GM21423 (cell line): ENCODE measurements at regions not wholly inside any gene's neighbourhood (a gene's known extent, or its start where the extent isn't known, plus 50 kb on each side); places are given as distances from the start of the nearest gene placed in this dataset.
"Not testable (repeated sequence)": the region's sequence is repeated elsewhere in the genome, so short reads cannot be mapped to it uniquely, and the experiment has no call there.

ENCODE experiments used
- ATAC-seq: cut with Tn5 transposase; IDR thresholded peaks from one replicate; pipeline ENCODE4 v1.9.1; 2021; ENCODE audit warnings: mild to moderate bottlenecking, moderate library complexity; ENCODE audit not compliant: unreplicated experiment

DNA sequence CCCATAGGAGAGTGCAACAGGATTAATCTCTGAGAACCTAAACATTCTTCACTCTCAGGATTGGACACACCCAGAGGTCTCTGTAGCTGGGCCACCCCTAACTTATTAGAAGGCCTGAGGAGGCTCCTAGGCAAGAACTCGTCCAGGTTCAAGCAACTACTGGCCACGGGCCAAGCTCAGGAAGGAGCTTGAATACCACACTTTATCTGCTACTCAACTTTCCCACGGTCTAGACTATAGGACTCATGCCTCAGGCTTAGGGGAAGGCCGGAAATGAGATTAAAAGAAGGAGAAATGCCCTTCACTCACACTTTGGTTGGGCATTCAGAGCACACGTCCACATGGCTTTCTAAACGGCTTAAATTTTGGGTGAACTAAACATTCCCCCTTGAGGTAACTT is 142.8 kb upstream of the PHYHIPL start:
- no peak for ATAC-seq

DNA sequence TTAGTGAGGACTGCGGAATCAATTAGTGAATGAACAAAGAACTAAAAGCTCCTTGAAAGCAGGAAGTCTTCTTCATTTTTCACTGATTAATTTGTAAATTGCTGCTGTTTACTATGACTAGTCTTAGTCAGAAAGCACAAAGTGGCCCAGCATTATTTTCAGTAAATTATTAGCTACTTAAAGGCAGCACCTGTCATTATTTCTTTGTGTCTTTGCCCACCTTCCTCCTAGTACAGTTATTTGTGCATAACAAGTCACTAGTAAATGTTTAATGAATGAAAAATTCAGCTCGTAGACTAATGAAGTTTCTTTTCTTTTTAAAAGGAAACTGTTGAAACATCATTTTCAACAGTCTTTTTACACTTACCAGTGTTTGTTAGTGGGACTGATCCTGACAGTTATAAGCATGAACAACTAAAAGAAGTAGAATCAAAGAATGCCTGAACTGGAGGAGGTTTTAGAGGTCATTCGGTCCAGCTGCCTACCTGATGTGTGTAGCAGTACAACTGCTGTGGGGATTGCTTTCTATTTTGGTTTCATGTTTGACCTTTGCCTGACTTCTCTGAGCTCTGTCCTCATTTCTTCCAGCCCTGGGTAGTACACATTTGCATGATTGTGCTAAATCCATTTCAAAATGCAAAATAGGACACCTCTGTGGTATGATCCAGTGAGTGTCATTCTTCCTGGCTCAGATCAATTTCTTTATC is 140.0 kb upstream of the PHYHIPL start:
- ATAC-seq = peak; percentile 84

DNA sequence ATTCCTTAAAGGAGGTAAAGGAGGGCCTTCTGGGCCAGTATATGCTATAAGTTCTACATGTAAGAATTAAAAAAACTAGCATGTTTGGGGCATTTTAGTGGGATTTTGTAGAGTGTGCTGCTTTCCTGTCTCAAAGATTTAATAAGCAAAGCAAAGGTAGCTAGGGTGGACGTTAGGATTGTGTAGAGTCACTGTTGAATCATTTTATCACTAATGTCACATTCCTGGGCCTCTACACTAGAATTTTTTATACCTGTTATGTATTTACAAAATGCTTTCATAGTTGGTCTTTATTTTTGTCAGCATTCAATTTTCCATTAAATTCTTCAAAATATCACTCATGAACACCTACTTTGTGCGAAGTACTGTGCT is 139.4 kb upstream of the PHYHIPL start:
- no peak for ATAC-seq

DNA sequence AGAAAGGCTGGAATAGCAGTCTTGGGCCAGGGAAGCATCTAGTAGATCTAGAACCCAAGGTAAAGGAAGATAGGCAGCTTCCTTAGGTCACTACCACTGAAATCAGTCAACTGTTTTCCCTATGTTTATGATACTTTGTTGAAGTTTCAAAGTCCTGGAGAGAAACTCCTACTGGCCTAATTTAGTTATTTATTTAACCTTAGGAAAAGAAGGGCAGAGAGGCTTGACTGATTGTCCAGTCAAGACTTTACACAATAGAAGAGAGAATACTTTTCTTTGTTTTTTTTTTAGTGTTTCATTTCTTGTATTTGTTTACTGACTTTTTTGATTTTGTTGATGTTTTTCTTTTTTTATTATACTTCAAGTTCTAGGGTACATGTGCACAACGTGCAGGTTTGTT is 138.9 kb upstream of the PHYHIPL start:
- ATAC-seq = no peak

DNA sequence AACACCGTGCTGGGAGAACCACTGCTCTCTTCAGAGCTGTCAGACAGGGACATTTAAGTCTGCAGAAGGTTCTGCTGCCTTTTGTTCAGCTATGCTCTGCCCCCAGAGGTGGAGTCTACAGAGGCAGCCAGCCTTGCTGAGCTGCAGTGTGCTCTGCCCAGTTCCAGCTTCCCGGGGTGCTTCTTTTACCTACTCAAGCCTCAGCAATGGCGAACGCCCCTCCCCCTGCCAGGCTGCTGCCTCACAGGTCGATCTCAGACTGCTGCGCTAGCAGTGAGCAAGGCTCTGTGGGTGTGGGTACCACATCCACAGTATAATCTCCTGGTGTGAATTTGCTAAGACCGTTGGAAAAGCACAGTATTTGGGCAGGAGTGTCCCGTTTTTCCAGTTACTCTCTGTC is 133.1 kb upstream of the PHYHIPL start:
- ATAC-seq = not testable (repeated sequence)

DNA sequence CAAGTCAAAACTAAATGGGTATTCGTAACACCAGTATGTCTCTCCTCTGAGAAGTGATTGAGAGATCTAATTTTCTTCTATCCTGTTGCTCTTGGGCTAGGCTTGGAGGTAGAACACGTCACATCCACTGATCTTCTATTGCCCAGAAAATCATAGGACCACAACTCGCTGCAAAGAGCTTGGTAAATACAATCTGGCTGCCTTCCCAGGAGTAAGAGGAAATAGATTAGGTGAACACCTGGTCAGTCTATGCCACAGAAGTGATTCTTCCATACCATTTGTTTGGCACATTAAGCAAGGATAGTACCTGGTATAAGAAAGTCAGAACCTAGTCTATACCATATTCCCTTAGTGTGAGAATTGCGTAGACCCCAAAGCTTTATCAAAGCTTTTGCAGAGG is 129.3 kb upstream of the PHYHIPL start:
- no peak for ATAC-seq

DNA sequence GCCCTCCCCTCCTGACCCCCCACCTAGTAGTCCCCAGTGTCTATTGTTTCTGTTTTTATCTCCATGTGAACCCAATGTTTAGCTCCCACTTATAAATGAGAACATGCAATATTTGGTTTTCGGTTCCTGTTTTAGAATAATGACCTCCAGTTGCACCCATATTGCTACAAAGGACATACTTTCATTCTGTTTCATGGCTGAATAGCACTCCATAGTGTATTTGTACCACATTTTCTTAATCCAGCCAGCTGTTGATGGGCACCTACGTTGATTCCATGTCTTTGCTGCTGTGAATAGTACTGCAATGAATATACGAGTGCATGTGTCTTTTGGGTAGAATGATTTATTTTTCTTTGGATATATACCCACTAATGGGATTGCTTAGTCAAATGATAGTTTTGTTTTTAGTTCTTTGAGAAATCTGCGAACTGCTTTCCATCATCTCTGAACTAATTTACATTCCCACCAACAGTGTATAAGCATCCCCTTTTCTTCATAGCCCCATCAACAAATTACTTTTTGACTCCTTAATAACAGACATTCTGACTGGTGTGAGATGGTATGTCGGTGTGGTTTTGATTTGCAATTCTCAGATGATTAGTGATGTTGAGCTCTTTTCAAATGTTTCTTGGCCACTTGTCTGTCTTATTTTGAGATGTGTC is 128.4 kb upstream of the PHYHIPL start:
- ATAC-seq = peak; percentile 68

DNA sequence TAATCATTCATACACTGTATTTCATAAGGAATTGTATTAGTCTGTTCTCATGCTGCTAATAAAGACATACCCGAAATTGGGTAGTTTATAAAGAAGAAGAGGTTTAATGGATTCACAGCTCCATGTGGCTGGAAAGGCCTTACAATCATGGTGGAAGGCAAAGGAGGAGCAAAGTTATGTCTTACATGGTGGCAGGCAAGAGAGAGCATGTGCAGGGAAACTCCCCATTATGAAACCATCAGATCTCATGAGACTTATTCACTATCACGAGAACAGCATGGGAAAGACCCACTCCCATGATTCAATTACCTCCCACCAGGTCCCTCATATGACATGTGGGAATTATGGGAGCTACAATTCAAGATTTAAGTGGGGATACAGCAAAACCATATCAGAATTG is 122.9 kb upstream of the PHYHIPL start:
- ATAC-seq = not testable (repeated sequence)

DNA sequence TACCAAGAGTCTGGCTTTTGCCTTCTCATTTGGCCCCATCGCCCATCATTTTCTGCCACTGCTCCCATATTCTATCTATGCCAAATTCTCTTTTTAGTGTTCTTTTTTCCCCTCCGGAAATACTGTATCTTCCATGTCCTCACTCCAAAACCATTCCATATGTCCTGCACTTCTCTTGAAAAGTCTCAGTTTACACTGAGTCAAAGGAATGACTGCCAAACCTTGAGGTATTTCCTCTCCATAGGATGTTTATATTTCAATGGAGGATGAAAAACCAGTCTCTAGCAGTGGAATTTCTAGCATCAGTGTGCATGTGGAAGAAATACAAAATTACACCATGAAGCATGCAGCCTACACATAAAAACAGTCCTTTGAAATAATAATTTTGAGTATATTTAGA is 121.4 kb upstream of the PHYHIPL start:
- ATAC-seq = no peak

DNA sequence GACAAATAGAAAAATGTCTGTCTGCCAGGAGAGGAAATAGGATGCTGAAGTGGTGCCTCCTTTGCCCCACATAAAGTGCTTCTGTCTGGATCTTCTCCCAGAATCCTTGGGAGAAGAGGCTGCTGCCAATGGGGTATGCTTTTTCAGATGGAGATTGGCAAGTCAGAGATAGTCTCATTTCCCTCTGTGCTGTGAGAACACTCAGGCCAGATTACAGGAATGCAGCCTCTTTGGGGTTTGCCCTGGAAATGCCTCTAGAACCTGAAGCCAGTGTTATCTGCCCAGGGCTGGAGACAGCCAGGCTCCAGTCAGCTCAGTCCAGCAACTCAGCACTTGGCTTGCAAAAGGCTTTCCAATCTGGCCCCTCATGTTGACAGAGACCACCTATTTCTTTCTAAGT is 119.1 kb upstream of the PHYHIPL start:
- no peak for ATAC-seq

DNA sequence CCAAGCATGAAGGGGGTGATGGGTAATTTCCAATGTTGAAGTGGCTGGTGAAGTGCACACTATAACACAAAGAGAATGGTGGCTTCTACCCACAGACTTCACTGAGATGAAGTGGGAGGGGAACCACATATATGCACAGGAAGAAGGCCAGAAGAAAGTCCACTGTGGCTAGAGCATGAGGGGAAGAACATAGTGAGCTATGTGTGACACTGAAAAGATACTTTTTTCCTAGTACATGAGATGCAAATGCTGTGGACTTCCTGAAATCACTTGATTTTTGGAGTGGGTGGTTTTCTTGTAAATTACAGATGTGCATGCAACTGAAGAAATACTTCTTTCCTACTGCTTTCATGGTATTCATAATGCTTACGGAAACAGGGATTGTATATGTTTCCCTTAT is 115.6 kb upstream of the PHYHIPL start:
- ATAC-seq = peak; percentile 55

DNA sequence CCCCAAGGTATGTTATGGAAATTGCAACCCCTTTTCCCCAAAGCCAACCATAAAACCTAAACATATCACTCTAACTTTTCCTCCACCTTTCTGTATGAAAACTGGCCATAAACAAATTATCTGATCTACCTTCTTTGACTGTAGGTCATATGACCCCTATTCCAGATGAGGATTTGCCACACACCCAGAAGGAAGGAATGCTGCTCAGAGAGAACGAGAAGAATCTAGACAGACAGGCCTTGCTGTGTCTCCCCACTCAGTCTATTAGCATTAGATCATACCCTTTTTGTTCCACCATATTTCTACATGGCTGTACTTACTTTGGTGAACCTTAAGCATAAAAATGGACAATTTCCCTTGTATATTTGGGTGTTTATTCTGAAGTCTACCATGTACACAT is 113.0 kb upstream of the PHYHIPL start:
- no peak for ATAC-seq

DNA sequence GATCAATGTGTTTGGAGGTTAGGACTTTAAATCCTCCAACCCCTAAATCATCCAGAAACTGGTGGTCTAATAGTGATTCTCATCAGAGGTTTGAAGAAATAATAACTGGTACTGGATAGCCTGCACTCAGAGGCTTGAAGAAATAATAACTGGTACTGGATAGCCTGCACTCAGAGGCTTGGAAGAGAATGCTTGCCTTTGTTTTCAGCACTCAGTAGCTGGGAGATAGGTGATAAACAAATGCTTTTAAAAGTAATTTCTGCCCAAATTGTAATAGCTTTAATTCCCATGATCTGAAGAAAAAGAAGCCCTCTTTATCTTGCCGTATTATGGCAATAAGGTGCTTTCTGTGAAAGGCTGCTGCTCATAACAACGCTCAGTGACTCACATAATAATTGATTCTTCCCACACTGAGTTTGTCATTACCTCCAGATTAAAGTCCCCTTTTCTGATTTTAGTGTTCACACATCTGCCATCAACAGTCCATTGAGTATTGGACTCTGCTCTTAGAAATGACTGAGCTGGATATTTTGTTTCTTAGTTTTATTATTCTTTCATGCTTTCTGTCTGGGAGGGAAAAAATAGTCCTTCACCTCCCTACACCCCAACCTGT is 112.3 kb upstream of the PHYHIPL start:
- no peak for ATAC-seq

DNA sequence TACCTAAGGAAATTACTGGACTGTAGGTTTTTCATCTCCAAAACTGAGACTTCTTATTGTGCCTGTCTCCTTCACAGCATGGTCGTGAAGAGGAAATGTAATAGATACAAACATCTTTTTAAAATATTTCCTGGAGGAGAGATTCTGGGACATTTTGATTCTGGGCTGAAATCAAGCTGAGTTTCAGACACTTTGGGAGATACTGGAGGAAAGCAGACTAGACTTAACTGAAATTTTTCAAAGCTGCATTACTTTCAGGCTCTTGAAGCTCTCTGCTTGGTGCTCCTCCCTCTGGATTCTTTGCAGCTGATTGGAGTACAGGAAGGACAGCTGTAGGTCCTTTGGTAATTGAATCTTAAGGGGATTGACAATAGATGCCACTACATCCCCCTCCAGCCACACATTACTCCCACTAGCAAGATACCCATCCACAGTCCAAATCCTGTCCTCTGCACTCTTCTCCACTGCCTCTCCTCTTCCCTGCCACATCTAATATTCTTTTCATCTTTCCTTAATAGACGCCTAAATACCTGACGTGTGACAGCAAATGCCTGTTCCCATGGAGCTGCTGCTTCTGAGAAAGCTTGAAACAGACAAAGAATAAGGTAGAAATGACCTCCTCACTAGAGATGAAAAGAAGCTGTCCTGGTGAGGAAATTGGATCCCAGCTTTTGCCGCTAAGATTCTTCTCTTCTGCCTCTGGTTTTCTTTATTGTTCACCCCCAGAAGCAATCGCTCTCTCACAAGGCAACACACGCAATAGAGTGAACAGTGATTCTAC is 111.5 kb upstream of the PHYHIPL start:
- no peak for ATAC-seq

DNA sequence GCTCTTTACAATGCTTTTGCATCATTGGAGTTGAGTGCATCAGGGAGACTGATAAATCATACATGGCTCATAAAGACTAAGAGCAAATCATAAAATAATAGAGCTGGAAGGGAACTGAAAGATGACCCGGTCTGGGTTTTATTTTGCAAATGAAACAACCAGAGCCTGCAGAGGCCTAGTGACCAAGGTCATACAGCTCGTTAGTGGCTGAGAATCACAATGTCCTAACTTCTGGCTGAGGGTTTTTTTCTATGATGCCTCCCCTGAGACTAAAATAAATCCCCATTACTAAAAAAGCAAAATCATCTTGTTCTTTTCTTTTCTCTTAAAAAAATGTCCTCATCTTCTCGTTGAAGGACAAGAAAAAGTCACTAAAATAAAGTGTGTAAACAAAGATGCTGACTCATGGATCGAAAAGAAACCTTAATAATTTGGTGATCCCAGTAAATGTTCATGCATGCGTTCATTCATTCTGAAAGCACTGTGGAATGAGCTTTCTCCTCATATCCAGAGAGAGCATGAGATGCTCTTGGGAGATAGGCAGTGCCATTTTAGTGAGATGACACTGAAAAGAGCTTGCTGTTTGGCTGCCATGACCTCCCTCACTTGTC is 107.8 kb upstream of the PHYHIPL start:
- no peak for ATAC-seq

DNA sequence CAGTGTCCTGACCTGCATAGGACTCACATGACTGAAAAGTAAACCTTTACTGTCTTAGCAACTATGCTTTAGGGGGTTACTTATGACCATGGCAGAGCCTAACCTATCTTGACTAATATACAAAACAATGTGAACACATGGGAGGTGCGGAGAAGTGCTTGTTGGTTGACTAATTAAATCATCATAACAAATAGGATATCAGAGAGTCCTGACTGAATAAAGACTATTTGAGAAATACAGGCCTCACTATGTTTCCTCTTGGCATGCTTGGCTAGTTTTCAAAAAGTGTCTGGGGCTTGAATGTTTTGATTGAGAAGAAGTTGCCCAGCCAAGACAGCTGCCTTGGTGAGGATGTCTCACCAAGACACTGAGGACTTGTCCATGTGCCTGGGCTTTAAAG is 104.4 kb upstream of the PHYHIPL start:
- ATAC-seq = no peak

DNA sequence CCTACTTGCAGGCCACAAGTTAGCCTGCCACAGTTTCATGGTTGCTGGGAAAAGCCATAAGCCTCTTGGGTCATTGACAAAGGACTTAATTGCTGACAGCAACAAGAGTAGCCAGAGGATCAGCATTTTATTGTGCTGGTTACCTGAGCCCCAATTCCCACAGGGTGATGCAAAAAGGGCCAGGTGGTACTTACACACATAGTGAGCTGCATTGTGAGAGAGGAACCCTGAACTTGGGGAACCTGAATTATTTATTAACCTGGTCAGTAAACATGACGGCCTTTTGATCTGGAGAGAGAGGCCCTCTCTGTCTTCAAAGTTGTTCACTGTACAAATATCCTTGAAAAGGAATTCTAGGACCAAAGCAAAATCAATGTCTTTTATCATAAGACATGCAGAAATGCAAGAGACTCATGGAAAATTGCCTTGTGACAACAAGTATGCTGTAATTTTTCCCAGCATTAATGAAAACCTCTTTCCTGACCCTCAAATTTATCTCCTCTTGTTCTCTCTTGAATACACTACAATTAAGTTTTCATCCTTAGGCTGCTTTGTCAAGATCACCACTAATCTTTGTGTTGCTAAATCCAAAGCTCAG is 102.9 kb upstream of the PHYHIPL start:
- no peak for ATAC-seq

DNA sequence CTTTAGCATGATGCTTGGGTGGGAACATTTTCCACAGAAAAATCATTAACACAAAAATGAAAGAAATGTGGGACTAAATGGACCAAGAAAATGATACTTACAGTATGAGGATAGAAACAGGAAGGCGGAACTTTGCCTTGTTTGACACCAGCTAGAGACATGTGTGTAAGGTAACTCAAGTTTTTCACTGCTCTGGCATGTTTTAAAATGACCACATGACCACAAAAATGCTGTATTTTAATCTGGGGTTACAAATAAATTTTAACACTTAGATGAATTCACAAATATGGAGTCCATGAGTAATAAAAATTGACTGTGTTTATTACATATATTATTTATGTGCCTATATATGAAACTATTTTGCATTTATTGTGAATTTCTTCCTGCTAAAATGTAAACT is 100.9 kb upstream of the PHYHIPL start:
- ATAC-seq = no peak

DNA sequence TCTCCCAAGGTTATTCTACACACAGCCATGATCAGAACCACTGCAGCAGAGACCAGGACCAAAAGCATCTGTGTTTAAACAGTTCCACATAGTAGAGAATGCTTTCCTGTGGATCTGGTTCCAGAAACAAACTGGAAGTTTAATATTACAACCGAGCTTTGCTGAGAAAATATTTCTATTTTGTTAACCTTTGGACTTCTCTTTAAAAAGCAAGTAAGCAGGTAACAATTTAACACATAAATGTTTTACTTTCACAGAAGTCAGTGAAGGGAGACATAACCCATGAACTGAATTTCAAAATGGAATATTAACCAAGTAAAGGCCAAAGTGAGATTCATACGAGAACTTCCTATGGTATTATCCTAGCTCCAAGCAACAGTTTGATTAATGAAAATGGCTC is 98.6 kb upstream of the PHYHIPL start:
- no peak for ATAC-seq

DNA sequence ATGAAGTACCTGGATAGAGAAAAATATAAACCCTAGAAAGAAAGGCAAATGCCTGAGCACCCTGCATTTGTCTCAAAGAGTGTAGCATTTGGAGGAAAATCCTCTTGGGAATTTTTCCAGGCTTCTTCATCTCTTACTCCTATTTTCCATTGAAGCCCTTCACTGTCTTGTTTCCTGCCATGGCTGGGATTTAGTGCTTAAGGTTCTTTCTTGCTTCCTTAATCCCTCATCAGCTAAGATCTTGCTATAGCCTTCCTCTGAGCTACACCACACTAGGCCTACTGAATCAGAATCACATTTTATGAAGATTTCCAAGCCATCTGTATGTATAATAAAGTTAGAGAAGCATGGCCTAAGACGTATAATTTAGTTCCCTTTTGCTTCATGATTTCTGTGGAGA is 97.5 kb upstream of the PHYHIPL start:
- ATAC-seq = no peak
